ENCODE measurements at regions not wholly inside any gene's neighbourhood (a gene's known extent, or its start where the extent isn't known, plus 50 kb on each side); places are given as distances from the start of the nearest gene placed in this dataset.

GRCh38 chr2:35163948-35164347 is 1191.6 kb upstream of the CRIM1 start:
- no peak for TF ChIP-seq CTCF (IDR thresholded peaks at IDR 0.05)
- no peak for TF ChIP-seq POLR2AphosphoS5 (IDR thresholded peaks at IDR 0.05)

Data from prostate gland (tissue), 2 donors.